Inflammatory macrophage (primary cell): ENCODE measurements at regions not wholly inside any gene's neighbourhood (a gene's known extent, or its start where the extent isn't known, plus 50 kb on each side); places are given as distances from the start of the nearest gene placed in this dataset.
A peak's percentile ranks its signal among the peaks of the same experiment; 100 is the strongest.
"Not testable (repeated sequence)": the region's sequence is repeated elsewhere in the genome, so short reads cannot be mapped to it uniquely, and the experiment has no call there.

Source experiments
- DNase-seq, 2 donors: peaks; one replicate each; pipeline ENCODE4 v3.0.0-alpha.2; 2020 to 2022

DNA sequence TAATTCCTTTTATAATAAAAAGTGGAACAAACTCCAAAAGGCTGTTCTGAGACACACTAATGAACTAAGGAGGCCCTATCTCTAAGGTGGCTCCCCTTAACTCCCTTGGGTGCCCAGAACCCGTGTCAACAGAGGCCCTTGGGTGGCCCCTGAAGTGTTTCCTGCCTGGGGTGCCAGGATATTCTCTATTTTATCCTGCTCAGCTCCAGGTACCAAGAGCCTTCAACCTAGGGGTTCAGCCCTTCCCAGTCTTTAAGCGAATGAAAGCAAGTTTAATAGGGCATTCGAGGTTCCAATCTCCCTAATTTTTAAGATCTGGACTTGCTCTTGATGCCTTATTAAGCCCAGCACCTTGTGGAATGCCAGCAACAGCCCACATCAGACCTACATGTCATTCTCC is 64.4 kb upstream of the MYO3A start:
- DNase-seq = no peak

DNA sequence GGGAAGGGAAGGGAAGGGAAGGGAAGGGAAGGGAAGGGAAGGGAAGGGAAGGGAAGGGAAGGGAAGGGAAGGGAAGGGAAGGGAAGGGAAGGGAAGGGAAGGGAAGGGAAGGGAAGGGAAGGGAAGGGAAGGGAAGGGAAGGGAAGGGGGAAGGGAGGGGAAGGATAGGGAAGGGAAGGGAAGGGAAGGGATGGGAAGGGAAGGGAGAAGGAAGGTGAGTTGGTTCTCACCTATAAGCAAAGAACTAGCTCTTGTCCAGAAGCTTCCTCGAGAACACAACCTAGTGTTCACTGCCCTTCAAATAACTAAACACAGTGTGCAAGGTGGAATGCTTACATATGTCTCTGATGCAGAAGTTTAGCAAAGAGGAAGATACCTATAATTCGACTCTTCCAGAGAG is 59.6 kb upstream of the MYO3A start:
- DNase-seq = not testable (repeated sequence)

DNA sequence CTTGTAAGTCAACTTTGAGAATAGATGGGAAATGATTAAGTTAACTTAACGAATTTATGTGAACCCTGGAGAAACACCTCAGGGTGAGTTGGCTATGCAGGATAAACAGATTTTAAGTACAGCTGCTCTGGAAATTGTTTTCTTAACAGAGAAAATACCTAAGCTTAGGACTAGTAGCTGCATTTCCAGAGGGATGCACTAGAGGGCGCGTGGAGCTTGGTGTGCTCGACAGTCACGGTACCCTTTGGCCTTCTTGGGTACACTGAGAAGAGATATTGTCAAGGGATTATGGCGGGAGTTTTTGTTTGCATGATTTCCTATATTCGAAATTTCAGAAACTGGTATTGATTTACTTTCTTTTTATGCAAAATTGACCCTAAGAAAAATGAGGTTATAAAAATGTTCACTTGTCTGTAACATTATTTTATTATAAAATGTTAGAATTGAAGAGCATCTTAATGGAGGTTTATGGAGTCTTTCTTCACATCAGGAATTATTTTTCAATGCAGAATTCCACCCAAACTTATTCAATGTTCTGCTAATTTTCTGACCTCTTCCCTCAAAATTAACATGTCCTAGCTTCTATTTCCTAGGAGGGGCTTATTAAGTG is 58.4 kb upstream of the MYO3A start:
- peak; percentile 79 to 81 for DNase-seq

DNA sequence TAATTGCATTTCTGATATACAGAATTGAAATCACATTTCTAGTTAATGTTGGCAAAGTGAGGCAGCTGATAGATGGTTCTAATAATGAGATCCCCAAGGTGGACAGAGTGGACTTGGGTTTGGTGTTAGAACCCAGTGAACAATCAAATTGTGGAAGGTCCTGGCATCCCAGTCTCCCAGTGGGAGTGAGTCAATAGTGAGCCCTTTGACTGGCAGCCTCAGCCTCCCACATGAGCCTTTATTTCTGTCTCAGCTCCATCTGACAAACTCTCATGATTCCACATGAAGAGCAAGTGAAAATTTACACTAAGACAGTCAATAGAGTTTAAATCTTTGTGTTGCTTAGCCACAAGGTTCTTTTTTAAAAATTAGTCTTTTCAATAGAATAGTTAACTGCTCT is 56.7 kb upstream of the MYO3A start:
- DNase-seq = no peak
